ENCODE measurements at regions not wholly inside any gene's neighbourhood (a gene's known extent, or its start where the extent isn't known, plus 50 kb on each side); places are given as distances from the start of the nearest gene placed in this dataset.

DNA sequence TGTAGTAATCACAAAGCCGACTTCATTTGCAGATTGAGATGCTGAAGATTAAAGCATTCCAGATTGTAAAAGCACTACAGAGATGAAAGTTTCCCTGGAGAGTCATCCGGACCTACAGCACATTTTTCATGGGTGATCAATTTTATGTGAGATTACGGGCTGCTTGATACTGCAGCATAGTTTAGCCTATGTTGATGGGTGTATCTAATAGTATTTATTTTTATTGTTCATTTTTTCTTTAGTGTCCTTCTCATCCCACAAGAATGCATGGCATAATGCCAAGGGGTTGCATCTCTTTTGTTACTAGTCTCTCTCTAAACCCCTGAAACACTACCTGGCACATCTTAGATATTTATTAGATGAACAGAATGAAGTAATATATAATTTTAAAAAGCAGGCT is 240.4 kb downstream of the MBD2 start:
- no peak overlapping the region for H3K27ac ChIP-seq
- TF ChIP-seq, protein P1, sequence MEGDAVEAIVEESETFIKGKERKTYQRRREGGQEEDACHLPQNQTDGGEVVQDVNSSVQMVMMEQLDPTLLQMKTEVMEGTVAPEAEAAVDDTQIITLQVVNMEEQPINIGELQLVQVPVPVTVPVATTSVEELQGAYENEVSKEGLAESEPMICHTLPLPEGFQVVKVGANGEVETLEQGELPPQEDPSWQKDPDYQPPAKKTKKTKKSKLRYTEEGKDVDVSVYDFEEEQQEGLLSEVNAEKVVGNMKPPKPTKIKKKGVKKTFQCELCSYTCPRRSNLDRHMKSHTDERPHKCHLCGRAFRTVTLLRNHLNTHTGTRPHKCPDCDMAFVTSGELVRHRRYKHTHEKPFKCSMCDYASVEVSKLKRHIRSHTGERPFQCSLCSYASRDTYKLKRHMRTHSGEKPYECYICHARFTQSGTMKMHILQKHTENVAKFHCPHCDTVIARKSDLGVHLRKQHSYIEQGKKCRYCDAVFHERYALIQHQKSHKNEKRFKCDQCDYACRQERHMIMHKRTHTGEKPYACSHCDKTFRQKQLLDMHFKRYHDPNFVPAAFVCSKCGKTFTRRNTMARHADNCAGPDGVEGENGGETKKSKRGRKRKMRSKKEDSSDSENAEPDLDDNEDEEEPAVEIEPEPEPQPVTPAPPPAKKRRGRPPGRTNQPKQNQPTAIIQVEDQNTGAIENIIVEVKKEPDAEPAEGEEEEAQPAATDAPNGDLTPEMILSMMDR (IDR thresholded peaks at IDR 0.05), result no peak
- no peak for DNase-seq
- intact Hi-C loops (cut with DNase I), result no loop called here
- no peak overlapping the region for H3K9ac ChIP-seq (ENCODE audit: low read depth in 2 of 2, low read length in 2 of 2)
- H3K27me3 ChIP-seq, result no peaks in the 10 kb centered on the region
- no peak overlapping the region for H3K4me3 ChIP-seq
- H3K36me3 ChIP-seq, result no peaks in the 10 kb centered on the region
- no peaks in the 10 kb centered on the region for H3K4me1 ChIP-seq
- H3K9me3 ChIP-seq, result no peaks in the 10 kb centered on the region

DNA sequence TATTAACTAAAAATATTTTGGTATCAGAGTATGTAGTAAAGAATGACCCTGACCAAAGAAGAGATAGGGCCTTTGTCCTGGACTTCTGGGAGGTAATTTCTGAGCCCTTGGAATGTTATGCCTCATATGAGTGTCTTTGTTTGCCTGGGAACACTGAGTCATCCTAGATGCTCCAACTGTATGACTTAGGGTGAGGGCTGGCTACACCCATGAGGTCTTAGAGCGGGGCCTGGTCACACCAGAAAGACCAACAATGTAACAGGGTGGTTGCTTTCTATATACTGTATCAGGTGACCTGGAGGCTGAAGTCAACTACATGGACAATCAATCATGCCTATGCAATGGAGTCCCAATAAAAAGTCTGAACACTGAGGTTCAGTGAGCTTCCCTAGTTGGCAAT is 253.1 kb downstream of the MBD2 start:
- H3K4me1 ChIP-seq, result no peaks in the 10 kb centered on the region
- intact Hi-C loops (cut with DNase I), result no loop called here
- H3K36me3 ChIP-seq, result no peaks in the 10 kb centered on the region
- H3K4me3 ChIP-seq, result no peak overlapping the region
- no peak overlapping the region for H3K9ac ChIP-seq (ENCODE audit: low read depth in 2 of 2, low read length in 2 of 2)
- TF ChIP-seq, protein P1 (IDR thresholded peaks at IDR 0.05), result no peak
- DNase-seq, result no peak
- no peak overlapping the region for H3K27ac ChIP-seq
- no peaks in the 10 kb centered on the region for H3K9me3 ChIP-seq
- H3K27me3 ChIP-seq, result no peaks in the 10 kb centered on the region

DNA sequence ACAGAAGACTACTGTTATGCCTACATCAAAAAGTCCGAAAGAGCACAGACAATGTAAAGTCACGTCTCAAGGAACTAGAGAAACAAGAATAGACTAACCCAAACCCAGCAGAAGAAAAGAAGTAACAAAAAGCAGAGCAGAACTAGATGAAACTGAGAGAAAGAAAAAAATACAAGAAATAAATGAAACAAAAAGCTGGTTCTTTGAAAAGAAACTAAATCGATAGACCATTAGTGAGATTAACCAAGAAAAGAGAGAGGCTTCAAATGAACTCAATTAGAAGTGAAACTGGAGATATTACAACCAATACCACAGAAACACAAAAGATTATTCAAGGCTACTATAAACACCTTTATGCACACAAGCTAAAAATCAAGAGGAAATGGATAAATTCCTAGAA is 271.8 kb downstream of the MBD2 start:
- DNase-seq, result no peak
- no peak overlapping the region for H3K9ac ChIP-seq (ENCODE audit: low read depth in 2 of 2, low read length in 2 of 2)
- H3K27me3 ChIP-seq, result no peaks in the 10 kb centered on the region
- H3K36me3 ChIP-seq, result no peaks in the 10 kb centered on the region
- no peaks in the 10 kb centered on the region for H3K4me1 ChIP-seq
- H3K27ac ChIP-seq, result no peak overlapping the region
- intact Hi-C loops (cut with DNase I), result no loop called here
- no peak overlapping the region for H3K4me3 ChIP-seq
- no peaks in the 10 kb centered on the region for H3K9me3 ChIP-seq
- TF ChIP-seq, protein P1 (IDR thresholded peaks at IDR 0.05), result no peak

DNA sequence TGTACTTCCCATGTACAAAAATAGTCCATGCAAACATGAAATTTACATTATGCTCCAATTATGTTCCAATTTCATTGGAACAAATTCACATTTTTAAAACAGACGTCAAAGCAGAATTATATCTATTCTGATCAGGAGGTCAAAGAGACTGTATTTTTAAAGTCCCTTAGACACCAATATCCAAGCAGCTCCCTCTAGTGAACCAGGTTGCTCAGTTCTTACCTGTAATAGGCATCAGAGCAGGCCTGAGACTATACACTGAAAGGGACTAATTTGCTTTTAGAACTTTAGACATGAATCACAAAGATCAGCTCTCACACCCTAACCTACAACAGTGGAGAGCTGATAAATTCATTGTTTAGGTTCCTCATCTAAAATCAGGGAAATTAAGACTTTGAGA is 273.9 kb downstream of the MBD2 start:
- TF ChIP-seq, protein P1 (IDR thresholded peaks at IDR 0.05), result no peak
- DNase-seq, result no peak
- H3K9me3 ChIP-seq, result no peaks in the 10 kb centered on the region
- H3K27me3 ChIP-seq, result no peaks in the 10 kb centered on the region
- no peak overlapping the region for H3K4me3 ChIP-seq
- intact Hi-C loops (cut with DNase I), result no loop called here
- H3K9ac ChIP-seq (ENCODE audit: low read depth in 2 of 2, low read length in 2 of 2), result no peak overlapping the region
- H3K4me1 ChIP-seq, result no peaks in the 10 kb centered on the region
- H3K27ac ChIP-seq, result no peak overlapping the region
- no peaks in the 10 kb centered on the region for H3K36me3 ChIP-seq

DNA sequence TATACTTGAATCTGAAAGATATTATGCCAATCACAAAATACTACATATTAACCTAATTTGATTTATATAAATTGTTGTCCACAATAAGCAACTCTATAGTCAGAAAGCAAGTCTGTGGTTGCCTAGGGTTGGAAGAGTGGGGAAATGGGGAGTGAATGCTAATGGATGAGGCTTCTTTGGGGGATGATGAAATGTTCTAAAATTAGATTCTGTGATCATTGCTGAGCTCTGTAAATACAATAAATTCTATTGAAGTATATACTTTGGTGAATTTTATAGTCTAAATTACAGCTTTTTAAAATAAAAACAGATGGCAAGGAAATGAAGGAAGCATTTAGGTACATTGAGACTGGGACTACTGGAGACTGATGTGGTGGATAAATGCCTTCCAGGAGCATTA is 275.5 kb downstream of the MBD2 start:
- no peak overlapping the region for H3K27ac ChIP-seq
- no peak overlapping the region for H3K4me3 ChIP-seq
- H3K36me3 ChIP-seq, result no peaks in the 10 kb centered on the region
- DNase-seq, result no peak
- intact Hi-C loops (cut with DNase I), result no loop called here
- H3K9me3 ChIP-seq, result no peaks in the 10 kb centered on the region
- no peaks in the 10 kb centered on the region for H3K4me1 ChIP-seq
- no peaks in the 10 kb centered on the region for H3K27me3 ChIP-seq
- TF ChIP-seq, protein P1 (IDR thresholded peaks at IDR 0.05), result no peak
- no peak overlapping the region for H3K9ac ChIP-seq (ENCODE audit: low read depth in 2 of 2, low read length in 2 of 2)

Measured in colonic mucosa (tissue), 4 donors.